ENCODE measurements at regions not wholly inside any gene's neighbourhood (a gene's known extent, or its start where the extent isn't known, plus 50 kb on each side); places are given as distances from the start of the nearest gene placed in this dataset.

GRCh38 chr3:127090218-127091160 lies 102.4 kb upstream of the PRR23E start:
- Histone ChIP-seq H3K4me1 (peaks cover 21% of the 10 kb centered on the region), H3K4me3 (ENCODE audit: low read depth, low read length) (no peak overlapping the region), H3K27me3 (no peaks in the 10 kb centered on the region), H3K9me3 (no peaks in the 10 kb centered on the region), H3K36me3 (no peaks in the 10 kb centered on the region)
- no peak for TF ChIP-seq CTCF (IDR thresholded peaks at IDR 0.05; ENCODE audit: low read depth, low read length)
- no peak for DNase-seq

- Histone ChIP-seq H3K36me3 (no peaks in the 10 kb centered on the region), H3K27me3 (no peaks in the 10 kb centered on the region), H3K4me3 (ENCODE audit: low read depth, low read length) (no peak overlapping the region), H3K9me3 (no peaks in the 10 kb centered on the region), H3K4me1 (peaks cover 21% of the 10 kb centered on the region)
- no peak for DNase-seq
- no peak for TF ChIP-seq CTCF (IDR thresholded peaks at IDR 0.05; ENCODE audit: low read depth, low read length)
These were observed 101.6 kb upstream of the PRR23E start for GRCh38 chr3:127091376-127091775.

- Histone ChIP-seq H3K36me3 (no peaks in the 10 kb centered on the region), H3K4me1 (peaks cover 21% of the 10 kb centered on the region), H3K4me3 (ENCODE audit: low read depth, low read length) (no peak overlapping the region), H3K9me3 (no peaks in the 10 kb centered on the region), H3K27me3 (no peaks in the 10 kb centered on the region)
- TF ChIP-seq CTCF (IDR thresholded peaks at IDR 0.05; ENCODE audit: low read depth, low read length) = no peak
- no peak for DNase-seq
These were observed 100.6 kb upstream of the PRR23E start for GRCh38 chr3:127092368-127092767.

- Histone ChIP-seq H3K27me3 (no peaks in the 10 kb centered on the region), H3K4me3 (ENCODE audit: low read depth, low read length) (no peak overlapping the region), H3K9me3 (no peaks in the 10 kb centered on the region), H3K36me3 (no peaks in the 10 kb centered on the region), H3K4me1 (peaks cover 21% of the 10 kb centered on the region)
- no peak for TF ChIP-seq CTCF (IDR thresholded peaks at IDR 0.05; ENCODE audit: low read depth, low read length)
- DNase-seq = no peak
These were observed 100.2 kb upstream of the PRR23E start for GRCh38 chr3:127092776-127093175.

GRCh38 chr3:127093312-127093711 lies 99.6 kb upstream of the PRR23E start:
- TF ChIP-seq CTCF (IDR thresholded peaks at IDR 0.05; ENCODE audit: low read depth, low read length) = no peak
- Histone ChIP-seq H3K9me3 (no peaks in the 10 kb centered on the region), H3K4me1 (peaks cover 21% of the 10 kb centered on the region), H3K27me3 (no peaks in the 10 kb centered on the region), H3K4me3 (ENCODE audit: low read depth, low read length) (no peak overlapping the region), H3K36me3 (no peaks in the 10 kb centered on the region)
- DNase-seq = no peak

GRCh38 chr3:127095774-127096173 lies 97.2 kb upstream of the PRR23E start:
- Histone ChIP-seq H3K36me3 (no peaks in the 10 kb centered on the region), H3K27me3 (no peaks in the 10 kb centered on the region), H3K4me3 (ENCODE audit: low read depth, low read length) (no peak overlapping the region), H3K4me1 (peaks cover 6% of the 10 kb centered on the region), H3K9me3 (no peaks in the 10 kb centered on the region; the same call in 1 of the 2 replicates)
- no peak for DNase-seq
- TF ChIP-seq CTCF (IDR thresholded peaks at IDR 0.05; ENCODE audit: low read depth, low read length) = no peak

All from BE2C (cell line).